GM19240 (cell line): ENCODE measurements at regions not wholly inside any gene's neighbourhood (a gene's known extent, or its start where the extent isn't known, plus 50 kb on each side); places are given as distances from the start of the nearest gene placed in this dataset.
"Not testable (repeated sequence)": the region's sequence is repeated elsewhere in the genome, so short reads cannot be mapped to it uniquely, and the experiment has no call there.

ENCODE experiments used
- DNase-seq: peaks from one replicate; pipeline ENCODE4 v3.0.0; 2011; ENCODE audit warnings: low spot score; ENCODE audit not compliant: insufficient read length

DNA sequence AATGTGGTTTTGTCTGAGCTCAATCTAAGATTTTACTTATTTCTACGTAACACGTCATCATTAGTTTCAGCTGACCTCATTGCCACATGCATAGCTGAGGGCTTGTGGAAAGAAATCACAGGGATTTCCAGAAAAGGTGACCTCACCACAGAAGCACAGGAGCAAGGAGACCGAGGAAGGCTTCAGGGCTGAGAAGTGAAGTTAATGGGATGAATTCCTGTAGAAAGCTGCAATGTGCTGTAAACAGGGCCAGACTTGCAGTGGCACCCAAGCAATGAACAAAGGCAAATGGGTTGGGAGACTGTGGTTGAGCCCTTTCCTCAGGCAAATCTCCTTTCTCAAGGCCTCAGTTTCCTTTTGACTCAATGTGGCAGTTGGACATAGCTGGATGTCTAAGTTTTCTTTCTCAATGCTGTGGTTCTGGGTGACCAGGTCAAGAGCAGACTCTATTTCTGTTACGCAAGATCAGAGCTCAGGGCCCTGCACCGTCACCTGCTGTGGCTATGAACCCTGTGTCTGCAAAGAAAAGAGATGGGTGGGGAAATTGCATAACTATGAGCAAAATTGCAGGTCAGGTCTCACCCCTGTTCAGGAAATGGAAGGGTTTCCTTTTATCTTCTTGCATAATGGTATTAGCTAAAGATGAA is 252.2 kb upstream of the TBL1XR1 start:
- no peak for DNase-seq

DNA sequence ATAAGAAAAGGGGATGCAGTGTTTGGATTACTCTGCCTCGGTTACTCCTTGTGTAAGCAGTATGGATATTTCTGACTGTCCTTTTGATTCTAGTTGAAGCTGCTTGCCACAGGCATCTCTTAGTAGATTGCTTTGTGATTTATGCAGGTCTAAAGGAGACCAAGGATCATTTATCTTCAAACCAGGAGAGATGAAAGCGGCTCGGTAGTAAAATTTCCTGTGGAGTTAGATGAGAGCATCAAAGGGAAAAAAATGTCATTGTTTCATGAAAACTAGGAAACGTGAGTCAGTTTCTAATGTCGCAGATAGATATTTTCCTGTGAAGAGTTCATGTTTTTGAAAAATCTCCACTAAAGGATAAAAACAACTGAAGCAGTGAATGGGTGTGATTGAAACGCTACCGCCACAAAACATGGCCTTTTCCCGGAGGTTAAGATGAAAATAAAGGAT is 254.0 kb upstream of the TBL1XR1 start:
- no peak for DNase-seq

DNA sequence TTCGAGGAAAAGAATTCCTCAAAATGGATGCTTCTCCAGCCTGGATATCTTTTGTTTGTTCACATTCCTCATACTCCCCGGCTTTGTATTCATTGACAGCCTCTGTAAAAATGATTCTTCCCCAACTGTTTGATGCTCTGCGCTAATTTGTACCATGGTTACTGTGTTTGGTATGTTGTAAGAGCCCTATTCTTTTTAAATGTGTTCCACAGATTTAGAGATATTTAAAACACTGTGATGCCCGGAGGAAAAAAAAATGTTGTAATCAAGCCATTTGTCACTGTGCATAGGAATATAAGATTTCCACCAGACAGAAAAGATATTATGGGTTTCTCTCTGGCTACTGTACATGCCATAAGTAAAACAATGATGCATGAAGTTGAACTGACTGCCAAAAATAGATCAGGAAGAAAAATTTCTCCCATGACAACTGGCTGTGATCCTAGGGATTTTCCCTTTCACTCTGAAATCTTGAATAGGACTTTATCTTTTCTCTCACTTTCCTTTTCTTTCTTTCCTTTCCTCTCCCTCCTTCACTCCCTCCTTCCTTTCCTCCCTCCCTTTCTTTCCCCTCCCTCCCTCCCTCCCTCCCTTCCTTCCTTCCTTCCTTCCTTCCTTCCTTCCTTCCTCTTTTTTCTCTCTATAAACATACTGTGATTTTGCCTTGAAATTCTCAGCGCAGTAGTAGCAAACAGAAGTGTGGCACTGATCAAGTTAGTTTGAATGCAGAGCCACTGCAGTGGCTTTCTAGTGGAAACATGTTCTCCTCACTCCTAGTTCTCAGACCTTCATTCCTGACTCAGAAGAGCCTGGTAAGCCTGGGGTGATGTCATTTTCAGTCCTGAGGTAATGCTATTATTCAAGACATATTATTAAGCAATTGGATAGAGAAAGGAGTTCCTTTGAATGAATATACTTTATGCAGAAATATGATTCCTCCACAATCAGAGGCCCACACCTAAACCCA is 254.9 kb upstream of the TBL1XR1 start:
- no peak for DNase-seq

DNA sequence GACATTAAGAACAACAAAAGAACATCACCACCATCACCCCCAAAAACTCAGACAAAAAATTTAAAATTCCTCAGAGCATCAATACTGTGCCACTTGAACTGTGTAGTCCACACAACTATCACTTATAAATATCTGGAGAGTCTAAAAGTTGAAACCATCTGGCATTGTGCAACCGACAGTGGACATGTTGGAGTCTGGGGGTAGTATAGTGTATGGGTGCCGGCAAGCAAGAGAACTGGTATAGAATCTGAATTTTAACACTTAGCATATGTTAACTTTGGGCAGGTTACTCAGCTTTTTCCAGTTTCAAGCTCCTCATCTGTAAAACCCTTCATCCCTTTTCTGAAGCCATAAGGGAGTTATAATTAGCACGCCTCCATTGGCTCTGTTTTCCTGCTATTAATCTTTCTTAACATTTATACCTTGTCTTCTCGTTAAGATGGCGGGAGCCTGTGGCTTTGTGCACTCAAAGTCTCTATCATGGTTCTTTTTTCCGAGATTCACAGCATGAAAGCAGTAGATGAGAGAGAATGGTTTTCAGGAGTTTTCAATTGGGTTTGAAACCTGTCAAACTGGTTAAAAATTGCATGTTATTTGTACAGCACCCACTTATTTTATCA is 255.7 kb upstream of the TBL1XR1 start:
- DNase-seq = no peak

DNA sequence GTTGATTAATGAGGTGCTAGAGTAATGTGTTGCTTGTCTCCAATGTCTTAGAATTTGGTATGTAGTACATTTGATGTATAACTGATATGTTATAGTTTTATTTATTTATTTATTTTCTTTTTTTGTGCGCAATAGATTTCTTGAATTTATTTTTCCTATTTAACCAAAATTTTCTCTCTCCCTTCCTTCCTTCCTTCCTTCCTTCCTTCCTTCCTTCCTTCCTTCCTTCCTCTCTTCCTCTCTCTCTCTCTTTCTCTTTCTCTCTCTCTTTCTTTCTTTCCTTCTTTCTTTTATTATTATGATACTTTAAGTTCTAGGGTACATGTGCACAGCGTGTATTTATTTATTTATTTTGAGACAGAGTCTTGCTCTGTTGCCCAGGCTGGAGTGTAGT is 256.2 kb upstream of the TBL1XR1 start:
- DNase-seq = no peak

DNA sequence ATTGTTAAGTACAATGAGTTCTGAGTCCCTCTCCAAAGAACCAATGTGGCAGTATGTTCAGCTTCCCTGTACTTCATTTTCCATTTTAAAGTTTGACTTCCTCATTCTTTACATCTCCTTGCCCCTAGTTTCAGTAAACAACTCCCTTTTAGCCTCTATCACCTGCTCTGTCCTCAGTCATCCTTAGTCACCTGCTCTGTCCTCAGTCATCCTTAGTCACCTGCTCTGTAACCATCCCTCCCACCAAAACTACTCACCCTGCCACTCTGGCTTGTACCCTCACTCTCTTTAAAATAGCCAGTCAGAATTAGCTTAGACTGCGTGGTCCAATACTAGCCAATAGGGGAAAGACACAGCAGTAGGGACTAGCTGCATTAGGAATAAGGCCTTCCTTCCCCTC is 259.9 kb upstream of the TBL1XR1 start:
- DNase-seq = not testable (repeated sequence)

DNA sequence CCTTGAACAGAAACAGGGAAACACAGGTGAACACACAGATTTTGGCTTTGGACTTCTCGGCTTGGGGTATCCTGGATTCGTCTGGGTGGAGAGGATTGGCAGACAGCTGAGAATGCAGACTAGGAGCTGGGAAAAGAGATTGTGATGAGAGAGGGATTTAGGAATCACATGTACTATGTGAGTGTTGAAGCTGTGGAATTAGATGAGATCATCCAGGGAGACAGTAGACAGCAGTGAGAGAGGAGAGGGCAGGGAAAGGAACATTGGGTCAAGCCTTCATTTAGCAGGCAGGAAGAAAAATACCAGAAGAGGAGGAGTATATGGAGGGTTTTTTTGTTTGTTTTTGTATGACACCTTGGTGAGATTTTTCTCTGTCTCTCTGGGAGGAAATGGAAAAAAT is 262.1 kb upstream of the TBL1XR1 start:
- DNase-seq = no peak

DNA sequence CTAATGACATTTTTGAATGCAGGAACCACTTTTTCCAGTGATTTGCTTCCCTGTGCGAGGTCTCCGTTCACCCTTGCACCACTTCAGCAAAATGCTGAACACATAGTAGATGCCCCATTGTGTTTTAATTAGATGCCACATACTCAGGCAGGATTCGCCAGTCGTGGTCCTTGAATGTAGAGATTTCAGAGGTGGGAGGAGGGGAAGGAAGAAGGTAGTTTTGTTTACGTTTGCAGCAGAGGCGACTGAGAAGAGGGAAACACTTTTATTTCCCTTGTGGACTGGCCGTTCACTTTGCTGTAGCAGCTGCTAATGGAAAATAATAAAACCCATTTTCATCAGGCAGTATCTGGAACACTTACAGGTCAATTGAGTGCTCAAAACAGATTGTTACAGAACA is 262.8 kb upstream of the TBL1XR1 start:
- no peak for DNase-seq

DNA sequence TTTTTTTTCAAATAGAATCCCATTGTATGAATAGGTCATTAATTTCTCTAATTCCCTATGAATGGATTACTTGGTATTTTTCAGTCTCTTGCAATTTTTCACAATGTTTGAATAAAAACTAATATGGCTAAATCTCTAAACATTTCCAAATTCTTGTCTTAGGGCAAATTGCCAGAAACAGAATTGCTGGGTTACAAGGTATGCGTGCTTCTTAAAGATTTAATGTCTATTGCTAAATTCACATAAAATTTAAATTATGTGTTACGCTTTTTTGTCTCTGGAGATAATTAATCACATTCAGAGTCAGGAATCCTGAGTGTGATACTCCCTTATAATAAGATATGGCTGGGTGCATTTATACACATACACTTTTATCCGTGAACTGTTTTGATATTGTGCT is 264.5 kb upstream of the TBL1XR1 start:
- no peak for DNase-seq

DNA sequence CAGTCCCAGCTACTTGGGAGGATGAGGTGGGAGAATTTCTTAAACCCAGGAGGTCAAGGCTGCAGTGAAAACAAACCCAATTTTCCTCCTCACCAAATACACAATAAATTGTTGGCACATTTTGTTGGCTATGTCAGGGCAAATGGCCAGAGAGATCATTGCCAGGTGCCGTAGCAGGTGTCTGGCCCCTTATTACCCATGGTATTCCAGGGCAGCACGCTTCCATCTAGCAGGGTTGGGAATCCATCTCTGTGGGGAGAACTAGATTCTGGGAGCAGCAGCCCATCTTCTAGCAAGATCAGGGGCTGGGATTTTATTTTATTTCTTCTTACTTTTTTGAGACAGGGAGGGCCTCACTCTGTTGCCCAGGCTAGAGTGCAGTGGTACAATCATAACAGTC is 266.1 kb upstream of the TBL1XR1 start:
- not testable (repeated sequence) for DNase-seq

DNA sequence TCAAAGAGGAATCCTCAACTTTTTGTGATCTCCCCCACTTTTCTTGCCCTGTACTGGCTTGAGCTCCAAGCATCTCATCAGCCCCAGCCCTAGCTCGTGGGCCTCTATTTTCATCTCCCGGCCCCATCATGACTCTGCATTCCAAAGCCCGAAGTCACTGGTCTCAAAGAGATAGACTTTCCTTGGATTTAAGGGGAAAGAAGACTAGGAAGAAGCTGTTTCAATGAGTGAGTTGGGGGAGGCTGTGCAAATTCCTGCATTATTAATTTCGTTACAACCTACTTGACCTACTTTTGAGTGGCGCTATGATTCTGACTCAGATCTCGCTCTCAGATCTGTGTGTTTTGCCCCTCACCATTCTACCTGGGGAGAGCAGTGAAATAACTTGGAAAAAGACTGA is 266.6 kb upstream of the TBL1XR1 start:
- no peak for DNase-seq

DNA sequence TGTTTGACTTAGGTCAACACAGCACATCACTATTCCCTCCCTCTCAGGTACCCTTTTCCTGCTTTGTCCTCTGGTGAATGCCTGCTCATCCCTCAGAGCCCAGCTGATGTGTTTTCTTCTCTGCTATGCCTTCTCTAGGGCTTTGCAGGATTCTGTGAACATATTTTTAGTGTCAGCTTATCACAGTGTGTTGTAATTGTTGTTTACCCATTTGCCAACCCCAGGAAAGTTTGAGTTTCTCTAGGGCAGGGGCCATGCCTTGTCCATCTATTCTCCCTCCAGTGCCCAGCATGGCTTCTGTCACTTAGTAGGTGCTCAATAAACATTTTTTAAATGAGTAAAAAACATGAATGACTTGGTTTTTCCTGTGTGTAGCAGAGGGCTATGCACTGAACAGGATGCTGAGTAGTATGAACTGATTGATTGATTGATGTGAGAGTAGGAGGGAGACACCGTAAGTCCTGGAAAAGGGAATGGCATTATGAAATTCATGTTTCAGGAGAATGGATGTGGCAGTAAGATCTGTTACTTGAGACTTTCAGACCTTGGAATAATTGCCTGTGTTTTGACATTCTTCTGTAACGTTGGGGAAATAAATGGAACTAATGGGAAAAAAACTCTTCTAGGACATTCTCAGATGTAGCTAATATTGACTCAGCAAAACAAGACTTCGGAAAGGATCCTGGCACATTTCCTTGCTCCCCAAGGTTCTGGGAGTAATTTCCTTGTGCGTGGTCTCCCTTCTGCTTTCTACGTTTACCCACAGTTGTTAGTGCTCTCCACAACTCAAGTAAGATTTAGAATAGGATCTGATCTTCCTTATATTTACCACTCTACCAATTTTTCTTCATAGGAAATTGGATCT is 267.3 kb upstream of the TBL1XR1 start:
- no peak for DNase-seq

DNA sequence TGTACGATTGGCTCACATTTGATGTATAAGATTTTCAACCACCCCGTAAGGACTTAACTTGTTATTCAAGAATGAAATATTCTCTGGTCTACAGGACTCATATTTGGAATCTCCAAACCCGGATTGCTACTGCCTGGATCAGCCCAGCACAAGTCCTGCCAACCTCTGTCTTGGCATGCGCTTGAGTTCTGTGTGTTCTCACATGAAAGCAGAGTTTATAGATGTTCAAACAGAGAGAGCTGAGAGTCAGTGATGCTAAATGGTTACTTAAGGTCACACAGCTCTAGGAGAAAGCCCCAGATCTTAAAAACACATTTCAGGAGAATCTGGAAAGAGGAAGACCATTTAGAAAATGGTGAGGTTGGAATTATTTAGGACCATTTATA is 268.0 kb upstream of the TBL1XR1 start:
- no peak for DNase-seq

DNA sequence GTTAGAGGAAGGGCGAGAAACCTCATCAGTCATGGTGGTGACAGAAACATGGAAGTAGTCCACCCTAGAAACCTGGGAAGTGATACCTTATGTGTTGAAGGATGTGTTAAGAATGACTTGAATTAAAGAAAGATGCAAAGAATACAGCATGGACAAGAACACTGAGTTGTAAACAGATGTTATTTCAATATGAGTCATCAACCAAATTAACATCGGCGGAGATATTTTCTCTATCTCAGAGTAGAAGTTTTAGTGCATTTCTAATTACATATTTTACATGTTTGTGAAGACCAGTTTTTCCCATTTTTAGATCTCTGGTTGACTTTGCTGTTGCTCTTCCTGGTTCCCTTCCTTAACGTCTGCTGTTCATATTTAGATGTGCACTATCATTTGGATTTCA is 268.8 kb upstream of the TBL1XR1 start:
- no peak for DNase-seq

DNA sequence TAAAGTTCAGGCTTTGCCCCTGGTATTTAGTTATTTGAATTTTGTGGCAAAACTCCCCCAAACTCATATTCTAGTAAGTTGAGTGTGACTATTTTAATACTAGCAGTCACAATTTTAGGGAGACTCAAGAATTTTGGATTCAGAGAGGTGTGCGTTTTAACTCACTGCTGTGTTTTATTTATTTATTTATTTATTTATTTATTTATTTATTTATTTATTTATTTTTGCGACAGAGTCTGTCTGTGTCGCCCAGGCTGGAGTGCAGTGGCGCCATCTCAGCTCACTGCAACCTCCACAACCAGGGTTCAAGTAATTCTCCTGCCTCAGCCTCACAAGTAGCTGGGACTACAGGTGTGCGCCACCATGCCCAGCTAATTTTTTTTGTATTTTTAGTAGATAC is 269.3 kb upstream of the TBL1XR1 start:
- not testable (repeated sequence) for DNase-seq

DNA sequence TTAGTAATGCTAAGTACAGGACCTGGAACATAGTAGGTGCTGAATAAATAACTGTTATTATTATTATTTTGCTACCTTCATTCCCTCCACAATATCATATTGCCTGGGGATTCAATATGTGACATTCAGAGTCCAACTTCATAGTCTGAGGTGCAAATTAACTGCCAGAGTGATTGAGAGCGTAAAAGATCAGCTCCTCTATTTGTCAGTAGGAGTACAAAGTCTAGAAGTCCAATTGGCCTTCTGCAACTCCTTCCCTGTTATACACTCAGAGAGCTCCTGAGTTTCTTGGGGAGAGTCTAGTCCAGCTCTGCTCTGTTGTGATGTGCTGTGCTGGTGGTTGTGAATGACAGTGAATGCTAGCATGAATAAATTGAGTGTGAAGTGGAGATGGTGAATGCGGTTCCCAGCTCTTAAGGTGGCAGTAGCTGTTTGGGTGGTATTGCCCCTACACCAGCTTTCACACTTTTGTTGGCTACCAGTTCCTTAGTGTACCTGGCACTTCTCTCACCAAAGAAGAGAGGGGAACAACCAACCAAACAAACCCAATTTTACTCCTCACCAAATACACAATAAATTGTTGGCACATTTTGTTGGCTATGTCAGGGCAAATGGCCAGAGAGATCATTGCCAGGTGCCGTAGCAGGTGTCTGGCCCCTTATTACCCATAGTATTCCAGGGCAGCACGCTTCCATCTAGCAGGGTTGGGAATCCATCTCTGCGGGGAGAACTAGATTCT is 270.1 kb upstream of the TBL1XR1 start:
- DNase-seq = no peak

DNA sequence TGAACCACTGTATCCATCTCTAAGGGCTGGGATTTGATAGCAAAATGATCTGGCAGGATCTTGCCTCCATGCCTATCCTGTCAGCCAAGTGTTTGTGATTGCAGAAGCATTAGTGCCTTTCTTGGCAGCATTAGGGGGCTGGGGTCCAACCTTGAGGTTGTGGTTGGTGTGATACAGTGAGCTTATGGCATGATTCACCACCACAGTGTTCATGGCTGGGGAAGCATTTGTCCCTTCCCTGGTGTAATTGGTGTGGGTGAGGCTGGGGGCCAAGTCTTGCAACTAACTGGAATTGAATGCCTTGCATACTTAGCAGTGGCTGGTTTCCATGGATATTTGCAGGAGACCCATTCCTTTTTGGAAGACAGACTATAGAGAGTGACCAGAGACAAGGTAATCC is 271.0 kb upstream of the TBL1XR1 start:
- no peak for DNase-seq

DNA sequence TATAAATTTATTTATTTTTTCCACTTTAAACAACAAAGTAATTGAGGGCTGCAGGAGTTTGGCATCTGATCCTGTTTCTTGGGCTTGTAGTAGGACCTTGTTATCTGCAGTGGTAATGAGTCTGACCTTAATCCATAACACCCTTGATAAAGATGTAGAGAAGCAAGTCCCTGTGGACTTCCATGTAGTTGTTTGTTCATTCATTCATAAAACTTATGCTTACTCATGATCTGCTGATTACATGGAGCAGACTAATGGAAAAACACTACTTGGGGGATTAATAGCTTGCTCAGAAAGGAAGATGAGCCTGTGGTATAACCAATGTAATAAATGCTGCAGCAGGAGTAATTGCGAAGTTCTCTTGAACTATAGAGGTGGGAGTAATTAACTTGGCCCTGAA is 271.5 kb upstream of the TBL1XR1 start:
- DNase-seq = no peak

DNA sequence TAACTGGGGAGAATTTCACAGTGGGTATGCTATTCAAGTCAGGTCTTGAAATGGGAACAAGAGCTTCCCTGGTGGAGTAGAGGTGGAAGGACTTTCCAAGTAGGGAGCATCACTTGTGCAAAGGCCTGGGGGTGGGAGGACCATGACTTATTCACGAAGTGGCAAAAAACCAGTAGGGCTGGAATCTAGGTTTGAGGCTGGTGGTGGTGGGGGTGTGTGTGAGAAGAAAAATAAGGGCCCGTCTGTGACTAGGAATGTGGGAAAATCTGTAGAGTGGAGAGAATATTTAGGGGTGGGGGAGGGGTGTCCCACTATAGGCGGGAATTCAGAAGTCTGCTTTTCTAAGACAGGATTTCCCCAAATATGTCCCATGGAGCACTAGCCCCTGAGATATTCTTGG is 271.9 kb upstream of the TBL1XR1 start:
- no peak for DNase-seq

DNA sequence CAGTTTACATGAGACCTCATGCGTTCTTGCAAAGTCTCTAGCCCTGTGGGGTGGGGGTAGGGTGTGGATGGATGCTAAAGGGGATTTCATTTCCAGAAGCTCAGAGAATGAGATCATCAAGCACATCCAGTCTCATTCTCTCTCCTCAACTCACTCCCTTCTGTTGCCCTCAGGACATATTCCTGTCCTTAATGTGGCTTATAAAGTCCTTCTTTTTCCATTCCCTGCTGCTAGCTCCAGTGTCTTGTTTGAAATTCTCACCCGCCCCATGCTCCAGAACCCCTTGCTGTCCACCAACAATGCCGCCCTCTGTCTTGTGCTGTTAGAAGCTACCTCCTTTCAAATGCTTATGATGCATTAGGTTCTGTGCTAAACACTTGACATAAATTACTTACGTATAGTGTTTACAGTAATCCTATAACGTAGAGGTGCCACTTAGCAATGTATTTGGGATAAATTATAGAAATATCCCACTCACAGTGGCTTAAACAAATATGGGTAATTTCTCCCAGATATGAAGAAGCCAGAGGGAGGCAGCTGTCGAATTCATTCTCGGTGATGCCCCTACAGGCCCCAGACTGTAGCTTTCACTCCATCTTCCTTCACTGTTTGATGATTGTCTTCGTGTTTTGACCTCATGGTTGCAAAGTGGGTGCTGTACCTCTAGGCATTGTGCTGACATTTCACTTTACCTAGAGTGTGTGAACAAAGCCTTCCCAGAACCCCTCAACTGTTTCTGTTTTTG is 273.1 kb upstream of the TBL1XR1 start:
- no peak for DNase-seq
